HG03064 (cell line): ENCODE measurements at regions not wholly inside any gene's neighbourhood (a gene's known extent, or its start where the extent isn't known, plus 50 kb on each side); places are given as distances from the start of the nearest gene placed in this dataset.
"Not testable (repeated sequence)": the region's sequence is repeated elsewhere in the genome, so short reads cannot be mapped to it uniquely, and the experiment has no call there.

Experiments used
- ATAC-seq: cut with Tn5 transposase; IDR thresholded peaks from one replicate; pipeline ENCODE4 v1.9.1; 2021; ENCODE audit warnings: low read depth; ENCODE audit not compliant: unreplicated experiment

GRCh38 chr4:126595643-126596042, 1037.1 kb upstream of the INTU start:
- no peak for ATAC-seq

GRCh38 chr4:126599746-126600145, 1033.0 kb upstream of the INTU start:
- no peak for ATAC-seq

DNA sequence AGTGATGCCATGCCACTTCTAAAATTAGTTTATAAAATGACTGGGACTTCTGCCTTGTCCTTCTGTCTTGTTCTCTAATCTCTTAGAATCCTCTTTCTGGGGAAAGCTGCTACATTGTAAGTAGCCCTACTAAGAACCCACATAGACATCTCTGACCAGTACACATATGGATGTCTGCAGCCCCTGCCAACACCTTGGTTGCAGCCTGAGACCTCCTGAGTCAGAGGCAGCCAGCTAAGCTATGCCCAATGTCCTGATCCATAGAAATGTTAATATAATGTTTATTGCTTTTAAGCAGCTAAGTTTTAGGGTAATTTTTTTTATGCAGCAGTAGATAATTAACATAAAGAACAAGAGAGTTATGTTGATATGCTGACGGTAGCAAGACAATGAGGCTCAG, 1029.5 kb upstream of the INTU start:
- ATAC-seq = no peak

DNA sequence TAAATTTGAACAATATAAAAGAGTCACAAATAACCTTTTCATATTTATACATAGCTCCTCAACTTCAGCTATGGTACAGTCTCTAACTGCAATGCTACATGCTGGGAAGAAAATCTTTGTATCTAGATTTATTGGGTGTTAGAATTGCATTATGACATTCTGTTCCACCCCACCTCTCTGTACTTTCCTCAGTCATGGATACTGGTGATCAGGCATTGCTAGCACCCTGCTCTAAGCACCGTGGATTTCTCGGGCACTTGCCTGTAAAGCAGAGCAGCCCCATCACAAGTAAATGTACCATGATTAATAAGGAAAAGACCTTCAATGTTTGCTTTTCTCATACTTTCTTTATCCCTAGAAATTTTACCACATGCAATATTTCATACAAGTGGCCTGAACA, 1028.9 kb upstream of the INTU start:
- no peak for ATAC-seq

- no peak for ATAC-seq
These were observed 1028.4 kb upstream of the INTU start for GRCh38 chr4:126604268-126604867.

DNA sequence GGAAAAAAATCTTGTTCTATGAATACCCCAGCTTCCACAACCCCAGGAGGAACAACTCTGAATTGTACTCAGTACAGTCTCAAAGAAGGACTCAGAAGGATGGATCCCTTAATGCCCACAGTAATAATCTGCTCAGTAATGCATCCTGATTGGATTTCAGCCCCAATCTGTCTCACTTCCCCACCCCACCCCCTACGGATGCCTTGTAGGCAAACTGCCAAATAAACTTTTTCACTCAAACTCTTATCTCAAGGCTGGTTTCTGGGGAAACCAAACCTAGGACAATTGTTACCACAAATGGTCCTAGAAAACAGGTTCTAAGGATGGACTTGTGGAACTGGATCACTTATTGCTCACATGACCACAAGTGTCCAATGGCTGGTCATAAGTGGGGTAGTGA, 1021.8 kb upstream of the INTU start:
- ATAC-seq = no peak

- no peak for ATAC-seq
These were observed 1020.9 kb upstream of the INTU start for GRCh38 chr4:126611900-126612299.

DNA sequence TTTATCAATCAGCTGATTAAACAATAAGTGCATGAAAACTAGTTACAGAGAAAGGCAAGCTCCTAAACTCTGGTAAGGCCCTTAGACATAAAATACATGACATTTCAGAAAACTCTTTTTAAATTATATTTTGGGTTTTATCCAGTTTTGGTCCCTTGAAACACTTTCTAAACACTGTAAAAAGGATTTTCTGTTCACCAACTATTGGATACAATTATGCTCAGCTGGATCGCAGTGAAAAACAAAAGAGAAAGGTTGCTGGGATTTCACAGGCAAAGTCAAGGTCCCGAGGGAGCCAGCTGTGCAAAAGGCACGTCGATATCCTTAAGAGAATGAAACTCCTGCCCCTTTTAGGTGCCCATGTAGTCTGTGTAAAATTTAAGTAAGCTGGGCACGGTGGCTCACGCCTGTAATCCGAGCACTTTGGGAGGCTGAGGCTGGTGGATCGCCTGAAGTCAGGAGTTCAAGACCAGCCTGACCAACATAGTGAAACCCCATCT, 1018.4 kb upstream of the INTU start:
- ATAC-seq = no peak

GRCh38 chr4:126616795-126617194, 1016.0 kb upstream of the INTU start:
- ATAC-seq = no peak

- no peak for ATAC-seq
These were observed 1005.5 kb upstream of the INTU start for GRCh38 chr4:126627255-126627654.

DNA sequence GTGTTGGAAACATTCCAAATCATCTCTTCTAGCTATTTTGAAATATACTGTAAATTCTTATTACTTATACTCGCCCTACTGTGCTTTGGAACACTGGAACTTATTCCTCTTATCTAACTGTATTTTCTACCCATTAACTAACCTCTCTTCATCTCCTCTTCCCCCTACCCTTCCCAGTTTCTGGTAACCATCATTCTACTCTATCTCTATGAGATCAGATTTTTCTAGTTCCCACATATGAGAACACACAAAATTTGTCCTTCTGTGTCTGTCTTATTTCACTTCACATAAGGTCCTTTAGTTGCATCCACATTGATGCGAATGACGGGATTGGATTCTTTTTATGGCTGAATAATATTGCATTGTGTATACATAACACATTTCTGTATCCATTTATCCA, 1003.8 kb upstream of the INTU start:
- no peak for ATAC-seq

- no peak for ATAC-seq
These were observed 1002.5 kb upstream of the INTU start for GRCh38 chr4:126630230-126630629.

GRCh38 chr4:126633306-126633705, 999.5 kb upstream of the INTU start:
- ATAC-seq = no peak

DNA sequence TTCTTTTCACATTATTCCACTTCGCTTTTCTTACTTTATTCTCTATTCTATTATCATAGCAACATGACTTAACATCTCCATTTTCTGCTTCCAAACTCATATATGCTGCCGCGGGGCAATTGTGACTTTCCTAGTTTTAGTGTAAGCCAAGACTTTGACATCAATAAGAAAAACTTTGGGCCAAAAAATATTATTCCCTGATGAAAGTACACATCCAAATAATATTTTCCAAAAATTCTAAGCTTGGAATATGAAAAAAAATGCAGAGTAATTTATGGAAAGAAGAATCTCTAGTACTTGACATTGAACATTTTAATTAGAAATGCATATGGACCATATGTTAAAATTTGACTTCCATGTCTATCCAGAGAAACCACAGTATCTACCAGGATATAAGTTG, 995.1 kb upstream of the INTU start:
- ATAC-seq = no peak

DNA sequence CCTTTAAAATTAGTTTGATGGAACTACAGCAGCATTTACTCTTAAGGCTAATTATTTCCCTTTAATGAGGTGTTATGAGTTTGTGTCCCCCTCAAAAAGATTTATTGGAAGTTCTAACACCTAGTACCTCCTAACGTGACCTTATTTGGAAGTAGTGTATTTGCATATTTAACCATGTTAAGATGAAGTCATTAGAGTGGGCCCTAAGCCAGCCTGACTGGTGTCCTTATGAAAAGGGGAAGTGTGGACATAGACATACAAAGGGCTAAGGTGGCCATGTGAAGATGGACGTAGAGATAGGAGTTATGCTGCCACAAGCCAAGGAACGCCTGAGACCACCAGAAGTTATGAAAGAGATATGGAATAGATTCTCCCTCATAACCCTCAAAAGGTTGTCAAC, 985.4 kb upstream of the INTU start:
- ATAC-seq = no peak

- ATAC-seq = no peak
These were observed 984.9 kb upstream of the INTU start for GRCh38 chr4:126647756-126648397.

GRCh38 chr4:126658411-126658810, 974.3 kb upstream of the INTU start:
- no peak for ATAC-seq

DNA sequence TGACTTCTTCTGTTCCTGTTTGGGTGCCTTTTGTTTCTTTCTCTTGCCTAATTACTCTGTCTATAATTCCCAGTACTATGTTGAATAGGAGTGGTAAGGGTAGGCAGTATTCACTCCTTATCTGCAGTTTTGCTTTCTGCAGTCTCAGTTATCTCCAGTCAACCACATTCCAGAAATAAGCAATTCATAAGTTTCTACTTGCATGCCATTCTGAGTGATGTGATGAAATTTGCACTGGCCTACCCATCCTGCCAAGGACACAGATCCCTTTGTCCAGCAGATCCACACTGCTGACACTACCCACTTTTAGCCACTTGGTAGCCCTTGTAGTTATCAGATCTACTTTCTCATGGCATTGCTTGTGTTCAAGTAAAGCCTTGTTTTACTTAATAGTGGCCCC, 971.6 kb upstream of the INTU start:
- ATAC-seq = no peak

DNA sequence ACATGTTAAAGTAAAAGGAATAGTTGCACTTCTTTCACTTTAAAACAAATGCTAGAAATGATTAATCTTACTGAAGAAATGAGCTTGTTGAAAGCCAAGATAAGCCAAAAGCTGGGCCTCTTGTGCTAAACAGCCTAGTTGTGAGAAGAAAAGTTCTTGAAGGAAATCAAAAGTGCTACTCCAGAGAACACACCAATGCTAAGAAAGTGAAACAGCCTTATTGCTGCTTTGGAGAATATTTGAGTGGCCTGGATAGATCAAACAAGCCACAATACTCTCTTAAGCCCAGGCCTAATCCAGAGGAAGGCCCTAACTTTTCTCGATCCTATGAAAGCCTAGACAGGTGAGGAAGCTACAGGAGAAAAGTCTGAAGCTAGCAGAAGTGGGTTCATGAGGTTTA, 967.9 kb upstream of the INTU start:
- ATAC-seq = no peak

- not testable (repeated sequence) for ATAC-seq
These were observed 962.7 kb upstream of the INTU start for GRCh38 chr4:126670038-126670437.

DNA sequence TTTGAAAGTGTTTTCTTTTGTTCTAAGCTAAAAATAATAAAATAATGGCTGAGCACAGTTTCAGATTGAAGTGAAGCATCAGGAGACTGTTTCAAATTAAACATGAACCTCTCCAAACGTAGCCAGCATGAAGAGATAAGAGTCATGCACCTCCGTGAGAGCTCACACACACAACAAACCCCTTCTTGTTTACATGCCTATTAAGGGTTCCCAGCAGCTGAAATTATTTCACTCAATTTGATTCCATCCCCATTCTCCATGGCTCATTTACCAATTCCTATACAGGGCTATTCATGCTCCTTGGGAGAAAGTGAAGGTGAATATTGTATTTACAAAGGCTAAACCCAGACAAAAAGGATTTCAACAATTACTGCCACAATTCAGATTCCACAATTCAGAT, 954.1 kb upstream of the INTU start:
- ATAC-seq = no peak

DNA sequence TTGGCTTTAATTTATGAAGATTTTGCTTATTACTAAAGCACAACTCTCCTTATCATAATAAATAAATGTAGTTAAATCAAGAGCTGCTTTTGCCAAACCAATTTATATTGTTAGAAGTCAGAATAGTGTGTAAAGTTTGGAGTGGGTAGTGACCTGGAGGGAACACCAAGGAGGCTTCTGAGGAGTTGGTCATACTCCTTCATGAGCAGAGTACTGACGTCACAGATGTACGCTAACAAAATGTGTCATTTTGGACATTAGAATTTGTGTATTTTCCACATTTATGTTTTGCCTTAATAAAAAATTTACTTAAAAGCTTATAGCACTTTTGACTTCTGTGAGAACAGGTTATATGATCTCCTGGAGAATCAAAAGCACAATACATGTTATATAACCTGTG, 953.5 kb upstream of the INTU start:
- no peak for ATAC-seq

- no peak for ATAC-seq
These were observed 950.5 kb upstream of the INTU start for GRCh38 chr4:126682250-126682649.
